ENCODE measurements at regions not wholly inside any gene's neighbourhood (a gene's known extent, or its start where the extent isn't known, plus 50 kb on each side); places are given as distances from the start of the nearest gene placed in this dataset.

DNA sequence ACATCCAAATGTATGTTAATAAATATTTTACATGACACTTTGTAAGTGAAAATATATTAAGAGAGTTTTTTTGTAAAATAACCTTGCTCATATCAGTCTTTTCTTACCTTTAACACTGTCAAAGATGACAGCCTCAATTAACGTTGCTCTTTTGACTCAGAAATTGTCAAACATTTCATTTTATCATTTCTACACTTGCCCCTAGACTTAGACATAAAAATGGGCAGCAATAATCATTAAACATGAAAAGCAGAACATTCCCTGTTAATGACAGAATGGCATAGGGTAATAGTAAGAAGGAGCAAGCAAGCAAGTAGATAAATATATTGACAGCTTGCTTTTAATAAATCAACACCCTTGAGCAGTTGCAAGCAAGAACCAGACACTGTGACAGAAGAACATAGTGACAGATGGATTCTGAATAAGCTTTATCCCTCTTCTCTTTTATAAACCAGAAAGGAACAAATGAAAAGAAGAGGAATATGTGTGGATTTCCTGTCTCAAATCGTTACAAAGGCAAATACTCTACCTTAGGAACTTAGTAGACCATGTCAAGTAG, 796.0 kb upstream of the CHD1 start:
- ATAC-seq = no peak
- TF ChIP-seq, protein P1, sequence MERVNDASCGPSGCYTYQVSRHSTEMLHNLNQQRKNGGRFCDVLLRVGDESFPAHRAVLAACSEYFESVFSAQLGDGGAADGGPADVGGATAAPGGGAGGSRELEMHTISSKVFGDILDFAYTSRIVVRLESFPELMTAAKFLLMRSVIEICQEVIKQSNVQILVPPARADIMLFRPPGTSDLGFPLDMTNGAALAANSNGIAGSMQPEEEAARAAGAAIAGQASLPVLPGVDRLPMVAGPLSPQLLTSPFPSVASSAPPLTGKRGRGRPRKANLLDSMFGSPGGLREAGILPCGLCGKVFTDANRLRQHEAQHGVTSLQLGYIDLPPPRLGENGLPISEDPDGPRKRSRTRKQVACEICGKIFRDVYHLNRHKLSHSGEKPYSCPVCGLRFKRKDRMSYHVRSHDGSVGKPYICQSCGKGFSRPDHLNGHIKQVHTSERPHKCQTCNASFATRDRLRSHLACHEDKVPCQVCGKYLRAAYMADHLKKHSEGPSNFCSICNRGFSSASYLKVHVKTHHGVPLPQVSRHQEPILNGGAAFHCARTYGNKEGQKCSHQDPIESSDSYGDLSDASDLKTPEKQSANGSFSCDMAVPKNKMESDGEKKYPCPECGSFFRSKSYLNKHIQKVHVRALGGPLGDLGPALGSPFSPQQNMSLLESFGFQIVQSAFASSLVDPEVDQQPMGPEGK (CRISPR knock-in tag; IDR thresholded peaks at IDR 0.05; ENCODE audit: borderline replicate concordance) = no peak
- TF ChIP-seq RARB (CRISPR knock-in tag; IDR thresholded peaks at IDR 0.05) (no peak), ZC3H10 (CRISPR knock-in tag; IDR thresholded peaks at IDR 0.05) (no peak), ESRRG (CRISPR knock-in tag; IDR thresholded peaks at IDR 0.05) (no peak)
- TF ChIP-seq, protein P2, sequence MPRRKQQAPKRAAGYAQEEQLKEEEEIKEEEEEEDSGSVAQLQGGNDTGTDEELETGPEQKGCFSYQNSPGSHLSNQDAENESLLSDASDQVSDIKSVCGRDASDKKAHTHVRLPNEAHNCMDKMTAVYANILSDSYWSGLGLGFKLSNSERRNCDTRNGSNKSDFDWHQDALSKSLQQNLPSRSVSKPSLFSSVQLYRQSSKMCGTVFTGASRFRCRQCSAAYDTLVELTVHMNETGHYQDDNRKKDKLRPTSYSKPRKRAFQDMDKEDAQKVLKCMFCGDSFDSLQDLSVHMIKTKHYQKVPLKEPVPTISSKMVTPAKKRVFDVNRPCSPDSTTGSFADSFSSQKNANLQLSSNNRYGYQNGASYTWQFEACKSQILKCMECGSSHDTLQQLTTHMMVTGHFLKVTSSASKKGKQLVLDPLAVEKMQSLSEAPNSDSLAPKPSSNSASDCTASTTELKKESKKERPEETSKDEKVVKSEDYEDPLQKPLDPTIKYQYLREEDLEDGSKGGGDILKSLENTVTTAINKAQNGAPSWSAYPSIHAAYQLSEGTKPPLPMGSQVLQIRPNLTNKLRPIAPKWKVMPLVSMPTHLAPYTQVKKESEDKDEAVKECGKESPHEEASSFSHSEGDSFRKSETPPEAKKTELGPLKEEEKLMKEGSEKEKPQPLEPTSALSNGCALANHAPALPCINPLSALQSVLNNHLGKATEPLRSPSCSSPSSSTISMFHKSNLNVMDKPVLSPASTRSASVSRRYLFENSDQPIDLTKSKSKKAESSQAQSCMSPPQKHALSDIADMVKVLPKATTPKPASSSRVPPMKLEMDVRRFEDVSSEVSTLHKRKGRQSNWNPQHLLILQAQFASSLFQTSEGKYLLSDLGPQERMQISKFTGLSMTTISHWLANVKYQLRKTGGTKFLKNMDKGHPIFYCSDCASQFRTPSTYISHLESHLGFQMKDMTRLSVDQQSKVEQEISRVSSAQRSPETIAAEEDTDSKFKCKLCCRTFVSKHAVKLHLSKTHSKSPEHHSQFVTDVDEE (CRISPR knock-in tag; IDR thresholded peaks at IDR 0.05) = no peak
- TF ChIP-seq, protein P3, sequence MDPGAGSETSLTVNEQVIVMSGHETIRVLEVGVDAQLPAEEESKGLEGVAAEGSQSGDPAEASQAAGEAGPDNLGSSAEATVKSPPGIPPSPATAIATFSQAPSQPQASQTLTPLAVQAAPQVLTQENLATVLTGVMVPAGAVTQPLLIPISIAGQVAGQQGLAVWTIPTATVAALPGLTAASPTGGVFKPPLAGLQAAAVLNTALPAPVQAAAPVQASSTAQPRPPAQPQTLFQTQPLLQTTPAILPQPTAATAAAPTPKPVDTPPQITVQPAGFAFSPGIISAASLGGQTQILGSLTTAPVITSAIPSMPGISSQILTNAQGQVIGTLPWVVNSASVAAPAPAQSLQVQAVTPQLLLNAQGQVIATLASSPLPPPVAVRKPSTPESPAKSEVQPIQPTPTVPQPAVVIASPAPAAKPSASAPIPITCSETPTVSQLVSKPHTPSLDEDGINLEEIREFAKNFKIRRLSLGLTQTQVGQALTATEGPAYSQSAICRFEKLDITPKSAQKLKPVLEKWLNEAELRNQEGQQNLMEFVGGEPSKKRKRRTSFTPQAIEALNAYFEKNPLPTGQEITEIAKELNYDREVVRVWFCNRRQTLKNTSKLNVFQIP (CRISPR knock-in tag; IDR thresholded peaks at IDR 0.05; ENCODE audit: borderline replicate concordance, low read depth) = no peak

DNA sequence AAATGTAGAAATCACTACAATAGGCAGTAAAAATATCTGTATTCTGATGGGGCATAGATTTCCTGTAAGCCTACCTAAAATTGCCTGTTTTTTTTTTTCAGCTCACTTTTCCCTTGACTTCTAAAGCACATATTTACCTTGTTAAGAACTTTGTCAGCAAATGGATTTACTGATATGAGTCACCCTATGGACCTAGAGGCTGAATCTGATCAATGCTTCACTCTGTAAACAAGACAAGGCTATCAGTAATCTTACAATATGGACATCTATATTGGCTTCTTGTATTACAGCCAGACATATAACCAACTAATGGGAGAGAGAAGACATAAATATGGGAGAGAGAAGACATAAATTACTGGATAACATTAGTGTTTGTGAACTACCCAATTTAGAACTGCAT, 792.7 kb upstream of the CHD1 start:
- no peak for ATAC-seq
- TF ChIP-seq, protein P4, sequence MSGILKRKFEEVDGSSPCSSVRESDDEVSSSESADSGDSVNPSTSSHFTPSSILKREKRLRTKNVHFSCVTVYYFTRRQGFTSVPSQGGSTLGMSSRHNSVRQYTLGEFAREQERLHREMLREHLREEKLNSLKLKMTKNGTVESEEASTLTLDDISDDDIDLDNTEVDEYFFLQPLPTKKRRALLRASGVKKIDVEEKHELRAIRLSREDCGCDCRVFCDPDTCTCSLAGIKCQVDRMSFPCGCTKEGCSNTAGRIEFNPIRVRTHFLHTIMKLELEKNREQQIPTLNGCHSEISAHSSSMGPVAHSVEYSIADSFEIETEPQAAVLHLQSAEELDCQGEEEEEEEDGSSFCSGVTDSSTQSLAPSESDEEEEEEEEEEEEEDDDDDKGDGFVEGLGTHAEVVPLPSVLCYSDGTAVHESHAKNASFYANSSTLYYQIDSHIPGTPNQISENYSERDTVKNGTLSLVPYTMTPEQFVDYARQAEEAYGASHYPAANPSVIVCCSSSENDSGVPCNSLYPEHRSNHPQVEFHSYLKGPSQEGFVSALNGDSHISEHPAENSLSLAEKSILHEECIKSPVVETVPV (CRISPR knock-in tag; IDR thresholded peaks at IDR 0.05) = no peak
- TF ChIP-seq CSDC2 (CRISPR knock-in tag; IDR thresholded peaks at IDR 0.05) (no peak), ZNF70 (CRISPR knock-in tag; IDR thresholded peaks at IDR 0.05) (no peak), PPARA (CRISPR knock-in tag; IDR thresholded peaks at IDR 0.05; ENCODE audit: borderline replicate concordance) (no peak), TOX (CRISPR knock-in tag; IDR thresholded peaks at IDR 0.05; ENCODE audit: borderline replicate concordance) (no peak), ZNF565 (CRISPR knock-in tag; conservative IDR thresholded peaks at IDR 0.05; ENCODE audit: low read depth) (no peak), ZFP30 (CRISPR knock-in tag; IDR thresholded peaks at IDR 0.05) (no peak), ESRRG (CRISPR knock-in tag; IDR thresholded peaks at IDR 0.05) (no peak), ARNTL (CRISPR knock-in tag; IDR thresholded peaks at IDR 0.05; ENCODE audit: borderline replicate concordance, low read depth) (no peak), ZC3H10 (CRISPR knock-in tag; IDR thresholded peaks at IDR 0.05) (no peak), RARB (CRISPR knock-in tag; IDR thresholded peaks at IDR 0.05) (no peak), GLIS3 (CRISPR knock-in tag; IDR thresholded peaks at IDR 0.05) (no peak), SNAI2 (CRISPR knock-in tag; IDR thresholded peaks at IDR 0.05) (no peak), TCF4 (CRISPR knock-in tag; IDR thresholded peaks at IDR 0.05; ENCODE audit: borderline replicate concordance) (no peak), ISL1 (CRISPR knock-in tag; IDR thresholded peaks at IDR 0.05) (no peak)
- TF ChIP-seq, protein P5, sequence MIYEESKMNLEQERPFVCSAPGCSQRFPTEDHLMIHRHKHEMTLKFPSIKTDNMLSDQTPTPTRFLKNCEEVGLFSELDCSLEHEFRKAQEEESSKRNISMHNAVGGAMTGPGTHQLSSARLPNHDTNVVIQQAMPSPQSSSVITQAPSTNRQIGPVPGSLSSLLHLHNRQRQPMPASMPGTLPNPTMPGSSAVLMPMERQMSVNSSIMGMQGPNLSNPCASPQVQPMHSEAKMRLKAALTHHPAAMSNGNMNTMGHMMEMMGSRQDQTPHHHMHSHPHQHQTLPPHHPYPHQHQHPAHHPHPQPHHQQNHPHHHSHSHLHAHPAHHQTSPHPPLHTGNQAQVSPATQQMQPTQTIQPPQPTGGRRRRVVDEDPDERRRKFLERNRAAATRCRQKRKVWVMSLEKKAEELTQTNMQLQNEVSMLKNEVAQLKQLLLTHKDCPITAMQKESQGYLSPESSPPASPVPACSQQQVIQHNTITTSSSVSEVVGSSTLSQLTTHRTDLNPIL (CRISPR knock-in tag; IDR thresholded peaks at IDR 0.05; ENCODE audit: low read depth) = no peak
- TF ChIP-seq, protein P2 (CRISPR knock-in tag; IDR thresholded peaks at IDR 0.05) = no peak
- TF ChIP-seq, protein P1 (CRISPR knock-in tag; IDR thresholded peaks at IDR 0.05; ENCODE audit: borderline replicate concordance) = no peak
- TF ChIP-seq, protein P3 (CRISPR knock-in tag; IDR thresholded peaks at IDR 0.05; ENCODE audit: borderline replicate concordance, low read depth) = no peak

All from SK-N-SH treated with all-trans-retinoic acid at 6 μM for 48 hours (cell line).